CD4-positive, alpha-beta T cell (primary cell): ENCODE measurements at regions not wholly inside any gene's neighbourhood (a gene's known extent, or its start where the extent isn't known, plus 50 kb on each side); places are given as distances from the start of the nearest gene placed in this dataset.

ENCODE experiments used
- ATAC-seq: fragments of 200-7000 bp; cut with Tn5 transposase; one replicate; pipeline ENCODE4 v1.10.0; 2022; ENCODE audit warnings: mild to moderate bottlenecking; ENCODE audit not compliant: poor library complexity
- CTCF ChIA-PET: fragments of 350-600 bp; sonication (Branson Sonifier 250); formaldehyde crosslinking; loops from one replicate; lab custom pipeline; 2021; ENCODE audit warnings: antibody characterized with exemption, inconsistent platforms; lab: Charles Lee
- POLR2A ChIA-PET: fragments of 350-600 bp; sonication (Branson Sonifier 250); formaldehyde crosslinking; loops from one replicate; lab custom pipeline; 2021; ENCODE audit warnings: antibody characterized with exemption, inconsistent platforms; lab: Charles Lee
- DNase-seq, 14 experiments: peaks; one replicate each; pipeline ENCODE4 v3.0.0-alpha.2; 2013 to 2020; ENCODE audit warnings: mixed read lengths in 2 of 14
- H3K27ac ChIP-seq, 2 donors: one replicate each; pipeline versions ENCODE4 v1.5.1 to v1.7.0; 2013; ENCODE audit warnings: low read length in 2 of 2, low read depth in 1 of 2, mild to moderate bottlenecking in 1 of 2
- H3K27me3 ChIP-seq, 2 experiments: 1 replicate in 1 of 2; 2 replicates in 1 of 2; pipeline versions ENCODE4 v1.6.1 to v1.7.0; 2013; ENCODE audit warnings: low read length in 2 of 2, control low read depth in 1 of 2, mild to moderate bottlenecking in 1 of 2, moderate library complexity in 1 of 2; ENCODE audit not compliant: insufficient read depth in 2 of 2, control insufficient read depth in 1 of 2
- H3K36me3 ChIP-seq: one replicate; pipeline ENCODE4 v1.6.1; 2013; ENCODE audit warnings: low read length, control low read depth; ENCODE audit not compliant: insufficient read depth
- H3K4me1 ChIP-seq: one replicate; pipeline ENCODE4 v1.6.1; 2013; ENCODE audit warnings: low read length, control low read depth; ENCODE audit not compliant: insufficient read depth
- H3K4me3 ChIP-seq: one replicate; pipeline ENCODE4 v1.5.1; 2013; ENCODE audit warnings: mild to moderate bottlenecking, low read length, moderate library complexity
- H3K9me3 ChIP-seq, 2 experiments: 1 replicate in 1 of 2; 2 replicates in 1 of 2; pipeline versions ENCODE4 v1.6.1 to v1.7.0; 2013; ENCODE audit warnings: low read length in 2 of 2, mild to moderate bottlenecking in 2 of 2, control low read depth in 1 of 2, moderate library complexity in 1 of 2; ENCODE audit not compliant: control insufficient read depth in 1 of 2, insufficient read depth in 1 of 2
- H3K27ac Mint-ChIP-seq: one replicate; pipeline ENCODE4 v1.8.0; 2020; ENCODE audit warnings: mixed read lengths
- H3K27me3 Mint-ChIP-seq: one replicate; pipeline ENCODE4 v1.8.0; 2021; ENCODE audit warnings: mixed read lengths
- H3K36me3 Mint-ChIP-seq: one replicate; pipeline ENCODE4 v1.8.0; 2021; ENCODE audit warnings: low read depth, mixed read lengths
- H3K4me1 Mint-ChIP-seq: one replicate; pipeline ENCODE4 v1.8.0; 2021; ENCODE audit warnings: low read depth, mixed read lengths
- H3K4me3 Mint-ChIP-seq: one replicate; pipeline ENCODE4 v1.8.0; 2020; ENCODE audit warnings: mild to moderate bottlenecking, mixed read lengths
- H3K9me3 Mint-ChIP-seq: one replicate; pipeline ENCODE4 v1.8.0; 2020; ENCODE audit warnings: mixed read lengths
- intact Hi-C, 2 experiments: fragments of 100-400 bp; cut with DNase I in 1 of 2; cut with micrococcal nuclease in 1 of 2; formaldehyde crosslinking; loops; one replicate each; pipeline versions ENCODE4 v1.15.1 to v1.9.0; 2023 to 2025; cut with DNase I, micrococcal nuclease
- TF ChIP-seq, protein P1 (sequence below): fragments of 200-600 bp; IDR thresholded peaks from one replicate; pipeline ENCODE4 v1.8.0; 2022; ENCODE audit warnings: antibody characterized with exemption, mild to moderate bottlenecking

DNA sequence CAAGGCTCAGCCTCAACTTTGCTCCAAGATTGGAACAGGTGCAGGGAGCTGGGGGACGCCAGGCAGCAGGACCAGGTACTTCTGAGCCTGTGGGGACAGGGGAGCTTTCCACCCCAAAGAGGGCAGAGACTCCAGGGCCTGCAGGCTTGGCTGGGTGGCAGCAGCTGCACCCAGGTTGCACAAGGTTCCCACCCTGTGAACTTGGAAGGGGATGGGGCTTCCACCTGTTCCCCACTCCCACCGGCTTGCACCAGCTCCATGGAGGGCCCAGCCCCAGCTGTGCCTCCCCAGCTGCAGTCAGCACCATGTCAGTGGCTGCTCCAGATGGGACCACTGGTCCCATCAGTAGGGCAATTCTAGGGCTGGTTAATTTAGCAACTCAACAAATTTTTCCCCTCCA is 114.0 kb upstream of the CDKN3 start:
- ATAC-seq = no peak
- Mint-ChIP-seq H3K4me1 (no peaks in the 10 kb centered on the region), H3K27me3 (peaks cover 29% of the 10 kb centered on the region), H3K36me3 (no peaks in the 10 kb centered on the region), H3K9me3 (no peaks in the 10 kb centered on the region), H3K4me3 (no peak overlapping the region), H3K27ac (no peak overlapping the region)
- Histone ChIP-seq H3K4me3 (no peak overlapping the region), H3K27ac (no peak overlapping the region), H3K9me3 (peaks cover 0 to 5% of the 10 kb centered on the region in 2 experiments), H3K4me1 (no peaks in the 10 kb centered on the region), H3K36me3 (no peaks in the 10 kb centered on the region), H3K27me3 (peaks cover 4 to 6% of the 10 kb centered on the region in 2 experiments)
- no peak for DNase-seq
- ChIA-PET CTCF (no interaction called here), POLR2A (no interaction called here)
- TF ChIP-seq, protein P1, sequence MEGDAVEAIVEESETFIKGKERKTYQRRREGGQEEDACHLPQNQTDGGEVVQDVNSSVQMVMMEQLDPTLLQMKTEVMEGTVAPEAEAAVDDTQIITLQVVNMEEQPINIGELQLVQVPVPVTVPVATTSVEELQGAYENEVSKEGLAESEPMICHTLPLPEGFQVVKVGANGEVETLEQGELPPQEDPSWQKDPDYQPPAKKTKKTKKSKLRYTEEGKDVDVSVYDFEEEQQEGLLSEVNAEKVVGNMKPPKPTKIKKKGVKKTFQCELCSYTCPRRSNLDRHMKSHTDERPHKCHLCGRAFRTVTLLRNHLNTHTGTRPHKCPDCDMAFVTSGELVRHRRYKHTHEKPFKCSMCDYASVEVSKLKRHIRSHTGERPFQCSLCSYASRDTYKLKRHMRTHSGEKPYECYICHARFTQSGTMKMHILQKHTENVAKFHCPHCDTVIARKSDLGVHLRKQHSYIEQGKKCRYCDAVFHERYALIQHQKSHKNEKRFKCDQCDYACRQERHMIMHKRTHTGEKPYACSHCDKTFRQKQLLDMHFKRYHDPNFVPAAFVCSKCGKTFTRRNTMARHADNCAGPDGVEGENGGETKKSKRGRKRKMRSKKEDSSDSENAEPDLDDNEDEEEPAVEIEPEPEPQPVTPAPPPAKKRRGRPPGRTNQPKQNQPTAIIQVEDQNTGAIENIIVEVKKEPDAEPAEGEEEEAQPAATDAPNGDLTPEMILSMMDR = no peak
- intact Hi-C loops = no loop called here

DNA sequence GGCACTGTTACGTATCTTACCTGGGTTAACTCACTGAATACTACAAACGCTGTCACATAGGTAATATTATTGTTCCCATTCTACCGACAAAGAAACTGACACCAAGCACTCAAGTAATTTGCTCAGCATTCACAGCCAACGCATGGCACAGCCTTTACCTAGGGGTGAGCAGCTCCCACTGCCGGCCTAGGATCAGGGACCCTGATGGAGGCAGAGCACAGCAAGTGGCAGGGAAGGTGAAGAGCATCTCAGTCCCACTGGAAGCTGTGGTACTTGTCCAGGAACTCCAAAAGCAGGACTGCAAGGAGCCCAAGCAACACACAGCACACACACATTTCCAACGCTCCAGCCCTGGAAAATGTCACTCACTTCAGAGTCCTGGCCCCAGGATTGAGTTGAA is 111.8 kb upstream of the CDKN3 start:
- intact Hi-C loops = no loop called here
- no peak overlapping the region for H3K4me3 ChIP-seq
- Mint-ChIP-seq H3K9me3 (no peaks in the 10 kb centered on the region), H3K4me3 (no peak overlapping the region), H3K36me3 (no peaks in the 10 kb centered on the region), H3K27me3 (peaks cover 26% of the 10 kb centered on the region), H3K27ac (no peak overlapping the region), H3K4me1 (no peaks in the 10 kb centered on the region)
- ChIA-PET POLR2A (no interaction called here), CTCF (interaction anchor here (1.5 kb wide), 1 partner anchor 11 kb away, joined by 3 read pairs; no protein-coding TSS in a partner anchor)
- H3K27me3 ChIP-seq = peaks cover 4 to 6% of the 10 kb centered on the region in 2 experiments
- H3K27ac ChIP-seq = no peak overlapping the region
- ATAC-seq (no peak), DNase-seq (no peak)
- H3K4me1 ChIP-seq = no peaks in the 10 kb centered on the region
- no peaks in the 10 kb centered on the region for H3K36me3 ChIP-seq
- peaks cover 0 to 5% of the 10 kb centered on the region in 2 experiments for H3K9me3 ChIP-seq
- TF ChIP-seq, protein P1 = no peak

DNA sequence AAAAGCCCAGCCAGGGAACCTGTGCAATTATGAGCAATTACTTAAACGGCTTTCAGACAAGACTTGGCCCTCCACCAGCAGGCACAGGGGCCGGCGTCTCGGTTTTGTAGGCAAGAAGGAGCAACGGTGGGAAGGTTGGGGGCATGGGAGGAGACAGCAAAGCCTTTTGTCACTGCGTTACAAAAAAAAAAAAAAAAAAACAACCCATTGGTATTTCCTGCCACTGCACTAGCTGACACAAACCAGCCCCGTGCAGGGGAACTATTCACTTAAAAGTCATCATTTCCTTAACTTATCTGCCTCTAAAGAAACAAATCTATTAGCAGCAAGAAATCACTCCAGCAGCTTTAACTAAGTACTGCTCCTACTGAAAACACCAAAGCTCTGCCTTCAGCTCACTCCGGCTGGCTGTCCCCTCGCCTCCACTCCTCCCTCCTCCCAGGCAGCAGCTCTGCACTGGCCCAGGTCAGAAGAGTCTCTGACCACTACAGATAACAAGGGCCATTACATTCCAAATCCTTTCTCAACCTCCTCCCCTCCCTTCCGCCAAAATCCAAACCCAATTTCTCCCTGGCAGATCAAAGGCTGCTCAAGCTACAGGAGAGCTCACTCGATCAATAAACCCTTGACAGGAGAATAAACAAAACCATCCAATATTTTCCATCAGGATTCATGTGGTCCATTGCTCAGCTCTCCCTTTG is 105.2 kb upstream of the CDKN3 start:
- CTCF ChIA-PET = no interaction called here
- Histone ChIP-seq H3K9me3 (no peaks in the 10 kb centered on the region), H3K4me1 (no peaks in the 10 kb centered on the region), H3K4me3 (no peak overlapping the region), H3K27me3 (peaks cover 7 to 11% of the 10 kb centered on the region in 2 experiments), H3K27ac (no peak overlapping the region), H3K36me3 (no peaks in the 10 kb centered on the region)
- POLR2A ChIA-PET = no interaction called here
- no peak for DNase-seq
- intact Hi-C loops = no loop called here
- ATAC-seq = no peak
- H3K4me1 Mint-ChIP-seq = no peaks in the 10 kb centered on the region
- H3K4me3 Mint-ChIP-seq = no peak overlapping the region
- peaks cover 44% of the 10 kb centered on the region for H3K27me3 Mint-ChIP-seq
- no peaks in the 10 kb centered on the region for H3K9me3 Mint-ChIP-seq
- H3K36me3 Mint-ChIP-seq = no peaks in the 10 kb centered on the region
- TF ChIP-seq, protein P1 = no peak
- H3K27ac Mint-ChIP-seq = no peak overlapping the region
